GM18519 (cell line): ENCODE measurements at regions not wholly inside any gene's neighbourhood (a gene's known extent, or its start where the extent isn't known, plus 50 kb on each side); places are given as distances from the start of the nearest gene placed in this dataset.

Source experiments
- ATAC-seq: cut with Tn5 transposase; IDR thresholded peaks from one replicate; pipeline ENCODE4 v1.9.1; 2021; ENCODE audit warnings: mild to moderate bottlenecking, moderate library complexity; ENCODE audit not compliant: unreplicated experiment, low FRiP score

DNA sequence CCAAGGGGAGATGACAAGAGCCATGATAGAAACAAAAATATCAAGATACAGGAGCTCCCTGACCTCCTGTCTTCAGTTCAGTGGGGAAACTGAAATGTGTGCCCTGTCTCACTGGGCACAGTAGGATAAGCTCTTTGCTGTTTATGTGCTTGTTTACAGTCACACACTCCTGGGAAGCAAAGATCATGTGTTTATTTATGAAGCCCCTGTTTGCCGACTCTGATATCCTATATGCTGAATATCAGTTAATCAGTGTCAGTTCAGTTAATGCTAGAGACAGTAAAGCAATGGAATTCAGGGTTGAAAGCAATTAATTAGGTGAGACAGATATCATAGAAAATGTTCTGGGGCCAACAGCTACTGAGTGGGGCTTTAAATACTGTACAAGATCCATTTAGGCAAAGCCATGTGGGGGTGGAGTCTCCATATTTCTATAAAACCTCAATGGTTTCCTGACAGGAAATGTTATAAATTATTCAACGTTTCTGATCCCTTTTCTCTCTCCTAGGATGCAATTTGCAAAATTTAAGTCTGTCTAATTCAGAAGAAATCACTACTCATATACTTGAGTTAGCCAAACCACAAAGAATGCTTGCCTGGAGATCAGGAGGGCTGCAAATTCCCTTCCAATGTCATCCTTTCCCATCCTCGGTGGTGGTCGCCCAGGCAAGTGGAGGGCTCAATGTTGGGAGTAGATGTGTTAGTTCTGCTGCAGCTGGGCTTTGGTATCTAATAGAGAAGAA lies 551.3 kb downstream of the CMPK2 start:
- no peak for ATAC-seq

DNA sequence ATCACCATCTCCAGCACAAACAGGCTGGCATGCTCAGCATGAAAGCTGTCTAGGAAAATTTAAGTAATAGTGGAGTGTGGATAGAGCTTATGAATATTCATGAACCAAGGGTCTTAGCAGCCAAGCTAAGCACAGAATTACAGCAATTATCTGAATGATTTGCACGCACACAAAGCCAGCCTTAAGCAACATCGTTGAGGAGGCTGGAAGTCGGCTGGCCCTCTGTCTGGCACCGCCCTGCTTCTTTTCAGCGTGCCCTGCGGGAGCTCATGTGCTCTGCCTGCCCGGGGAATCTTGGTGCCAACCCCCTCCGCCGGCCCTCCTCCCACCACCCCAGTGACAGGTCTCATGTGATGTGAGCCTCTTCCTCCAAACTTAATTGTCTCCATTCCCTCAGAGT lies 540.1 kb downstream of the CMPK2 start:
- no peak for ATAC-seq

DNA sequence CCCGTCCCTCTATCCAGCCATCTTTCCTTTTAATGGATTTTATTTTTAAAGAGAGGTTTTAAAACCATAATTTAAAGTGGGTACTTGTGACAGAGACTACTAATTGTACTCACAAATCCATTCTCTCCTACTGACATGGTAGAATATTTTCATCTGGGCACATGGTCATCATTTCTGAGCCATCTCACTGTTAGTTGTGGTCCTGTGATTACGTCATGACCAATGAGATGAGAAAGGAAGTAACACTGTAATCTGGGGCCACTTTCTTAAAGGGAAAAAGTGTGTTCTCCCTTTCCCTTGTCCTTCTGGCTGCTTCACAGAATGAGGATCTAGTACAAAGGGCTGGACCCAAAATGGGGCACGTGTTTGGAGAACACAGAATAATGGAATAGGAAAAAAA lies 538.7 kb downstream of the CMPK2 start:
- no peak for ATAC-seq

DNA sequence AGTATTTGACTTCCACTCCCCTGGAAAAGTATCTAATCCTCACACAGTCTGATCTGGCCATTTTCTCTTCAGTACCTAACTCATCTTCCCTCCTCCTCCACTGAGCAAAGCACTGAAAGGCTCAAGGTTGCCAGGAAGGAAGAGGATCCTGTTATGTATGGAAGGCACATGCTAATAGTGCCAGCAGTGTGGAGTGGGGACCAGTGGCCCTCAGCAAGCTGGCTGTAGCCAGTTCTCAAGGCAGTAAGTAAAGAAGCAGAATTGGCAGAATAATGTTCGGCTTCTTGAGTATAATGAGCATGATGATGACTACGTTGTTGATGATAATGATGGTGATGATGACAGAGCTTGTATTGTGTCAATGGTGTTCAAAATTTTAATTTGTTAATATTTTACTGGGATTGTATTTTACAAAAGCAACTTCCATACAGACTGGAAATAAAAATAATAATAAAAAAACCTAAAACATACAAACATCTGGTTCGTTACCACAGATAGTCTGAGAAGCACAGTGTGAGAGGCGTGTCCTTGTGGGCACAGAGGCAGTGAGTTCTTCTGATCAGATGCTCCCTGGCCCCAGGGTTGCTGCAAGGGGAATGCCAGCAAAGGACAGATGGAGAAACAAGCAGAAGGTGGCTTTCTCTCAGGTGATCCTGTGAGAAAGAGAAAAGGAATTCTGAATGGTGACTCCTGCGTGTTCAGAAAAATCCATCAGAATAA lies 528.8 kb downstream of the CMPK2 start:
- ATAC-seq = no peak

- no peak for ATAC-seq
Measured at GRCh38 chr2:6337472-6337820, 528.3 kb downstream of the CMPK2 start.

DNA sequence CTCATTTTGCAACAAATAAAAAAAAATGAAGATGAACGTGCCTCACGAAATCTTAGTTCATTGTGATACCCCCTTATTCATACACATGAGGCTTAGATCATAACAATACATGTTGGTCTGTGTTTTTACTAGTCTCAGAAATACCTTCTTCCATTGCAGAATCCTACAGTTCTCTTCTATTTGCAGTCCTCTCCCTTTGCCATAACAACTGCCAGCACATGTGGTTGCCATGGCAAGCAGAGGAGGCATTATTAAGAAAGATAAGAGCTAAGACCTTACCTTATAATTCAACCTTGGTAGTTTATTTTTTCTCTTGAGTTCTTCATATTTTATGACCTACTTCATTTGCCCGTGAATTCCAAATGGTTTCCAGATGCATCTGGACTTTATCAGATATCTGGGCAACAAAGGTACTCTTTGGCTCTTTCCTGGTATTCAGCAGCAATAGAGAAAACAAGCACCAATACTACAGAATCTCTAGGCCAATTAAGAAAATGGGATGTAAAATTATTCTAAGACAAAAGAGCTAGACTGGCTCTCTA lies 524.0 kb downstream of the CMPK2 start:
- ATAC-seq = no peak

- no peak for ATAC-seq
Measured at GRCh38 chr2:6342273-6342920, 523.3 kb downstream of the CMPK2 start.

- no peak for ATAC-seq
Measured at GRCh38 chr2:6343076-6343475, 522.6 kb downstream of the CMPK2 start.

- peak; percentile 77 for ATAC-seq
Measured at GRCh38 chr2:6352247-6352646, 513.5 kb downstream of the CMPK2 start.

DNA sequence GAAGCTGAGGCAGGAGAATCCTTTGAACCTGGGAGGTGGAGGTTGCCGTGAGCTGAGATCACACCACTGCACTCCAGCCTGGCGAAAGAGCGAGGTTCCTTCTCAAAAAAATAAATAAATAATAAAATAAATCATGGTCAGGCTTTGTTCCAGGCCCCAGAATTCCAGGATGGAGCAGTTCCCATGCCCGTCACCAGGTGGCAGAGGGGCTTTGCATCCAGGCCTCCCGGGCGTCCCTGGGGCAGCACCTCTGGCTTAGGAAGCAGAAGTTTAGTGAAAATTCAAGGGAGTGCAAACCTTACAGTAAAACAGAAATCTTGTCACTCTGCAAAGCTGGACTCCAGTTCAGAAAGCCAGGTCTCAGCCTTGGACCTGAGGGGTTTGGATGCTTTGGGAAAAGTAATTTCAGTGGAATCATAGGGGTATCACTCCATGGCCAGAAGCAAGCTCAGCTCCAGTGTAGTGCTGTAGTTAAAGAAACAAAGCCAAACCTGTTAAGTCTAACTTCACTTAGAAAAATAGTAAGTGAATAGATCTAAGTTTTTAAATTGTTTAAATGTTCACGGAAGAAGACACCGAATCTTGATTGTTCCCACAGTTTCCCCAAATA lies 512.7 kb downstream of the CMPK2 start:
- ATAC-seq = no peak

GRCh38 chr2:6353669-6354068 lies 512.0 kb downstream of the CMPK2 start:
- ATAC-seq = peak; percentile 62

- no peak for ATAC-seq
Measured at GRCh38 chr2:6354546-6354945, 511.2 kb downstream of the CMPK2 start.

GRCh38 chr2:6355886-6356761 lies 509.6 kb downstream of the CMPK2 start:
- no peak for ATAC-seq

DNA sequence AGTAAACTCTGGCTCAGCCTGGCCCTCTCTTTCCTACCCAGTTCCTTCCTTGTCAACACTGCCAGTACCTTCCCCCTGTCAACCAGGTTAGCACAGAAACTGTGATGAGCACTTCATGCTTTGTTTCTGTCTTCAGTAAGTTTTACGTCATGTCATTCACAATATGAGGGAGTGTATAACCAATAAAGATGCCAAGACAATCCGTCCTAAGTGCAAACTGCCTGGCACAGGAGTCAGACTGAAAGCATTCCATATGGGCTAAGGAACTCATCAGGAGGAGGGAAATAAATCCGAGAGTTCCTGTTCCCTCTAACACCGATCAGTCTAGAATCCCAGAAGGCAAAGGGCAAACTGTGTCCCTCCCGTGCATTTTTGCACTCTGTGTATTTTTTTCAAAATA lies 507.2 kb downstream of the CMPK2 start:
- ATAC-seq = no peak

DNA sequence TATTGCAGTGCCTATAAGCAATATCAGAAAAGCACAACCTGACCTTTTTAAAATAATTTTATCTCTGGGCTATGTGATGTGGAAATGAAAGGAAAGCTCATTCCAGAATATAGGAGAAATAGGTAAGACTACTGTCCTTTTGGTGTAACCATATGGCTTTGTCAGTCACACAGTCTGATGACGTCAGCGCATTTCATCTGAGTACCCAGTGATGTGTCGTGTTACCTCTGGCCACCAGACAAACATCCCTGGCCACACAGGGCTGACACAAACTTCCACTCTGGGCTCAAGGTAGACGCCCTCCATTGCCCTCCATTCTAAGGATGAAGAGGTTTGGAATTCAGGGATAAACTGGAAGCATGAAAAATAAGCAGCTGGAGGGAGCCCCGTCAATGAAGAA lies 506.7 kb downstream of the CMPK2 start:
- no peak for ATAC-seq

GRCh38 chr2:6359964-6360363 lies 505.7 kb downstream of the CMPK2 start:
- no peak for ATAC-seq

DNA sequence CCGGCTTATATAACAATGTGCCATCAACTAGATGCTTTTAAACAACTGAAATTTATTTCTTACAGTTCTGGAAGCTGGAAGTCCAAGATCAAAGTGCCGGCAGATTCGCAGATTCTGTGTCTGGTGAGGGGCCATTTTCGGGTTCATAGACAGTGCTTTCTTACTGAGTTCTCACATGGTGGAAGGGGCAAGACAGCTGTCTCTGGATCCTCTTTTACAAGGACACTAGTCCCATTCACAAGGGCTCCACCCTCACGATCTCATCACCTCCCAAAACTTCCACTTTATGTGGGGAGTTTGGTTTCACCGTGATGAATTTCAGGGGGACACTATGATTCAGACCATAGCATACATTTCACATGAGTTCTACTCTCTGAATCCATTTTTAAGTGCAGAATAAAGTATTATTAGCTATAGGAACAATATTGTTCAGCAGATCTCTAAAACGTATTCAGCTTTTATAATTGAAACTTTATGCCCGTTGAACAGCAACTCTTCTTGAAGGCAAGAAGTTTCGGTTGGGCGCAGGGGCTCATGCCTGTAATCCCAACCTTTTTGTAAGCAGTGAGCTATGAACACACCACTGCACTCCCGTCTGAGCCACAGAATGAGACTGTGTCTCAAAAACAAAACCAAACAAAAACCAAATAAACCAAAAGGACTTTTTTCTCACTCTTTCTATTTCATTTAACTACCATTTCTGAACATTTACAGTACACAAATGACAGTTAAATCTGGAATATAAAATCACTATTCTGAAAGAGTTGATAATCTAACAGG lies 502.8 kb downstream of the CMPK2 start:
- no peak for ATAC-seq

- no peak for ATAC-seq
Measured at GRCh38 chr2:6368281-6368680, 497.4 kb downstream of the CMPK2 start.

- no peak for ATAC-seq
Measured at GRCh38 chr2:6369266-6369665, 496.4 kb downstream of the CMPK2 start.
